ENCODE measurements at regions not wholly inside any gene's neighbourhood (a gene's known extent, or its start where the extent isn't known, plus 50 kb on each side); places are given as distances from the start of the nearest gene placed in this dataset.

DNA sequence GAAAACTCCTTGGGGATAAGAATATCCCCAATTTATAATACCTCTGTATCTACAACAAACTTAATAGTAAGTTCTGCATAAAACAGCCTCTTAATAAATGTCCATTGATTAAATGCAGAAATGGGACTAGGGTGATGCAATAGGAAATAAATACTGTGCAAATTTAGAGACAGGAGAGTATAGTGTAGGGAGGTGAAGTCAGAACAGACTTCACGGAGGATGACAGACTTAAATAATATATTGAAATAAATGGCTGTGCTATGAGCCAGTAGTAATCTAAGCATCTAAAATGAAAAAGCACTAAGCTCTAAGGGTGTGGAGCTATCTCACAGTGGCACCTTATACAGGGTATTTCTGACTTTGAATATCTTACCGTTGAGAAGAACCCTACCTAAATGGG is 265.3 kb downstream of the GRIN2B start:
- TF ChIP-seq, protein P1, sequence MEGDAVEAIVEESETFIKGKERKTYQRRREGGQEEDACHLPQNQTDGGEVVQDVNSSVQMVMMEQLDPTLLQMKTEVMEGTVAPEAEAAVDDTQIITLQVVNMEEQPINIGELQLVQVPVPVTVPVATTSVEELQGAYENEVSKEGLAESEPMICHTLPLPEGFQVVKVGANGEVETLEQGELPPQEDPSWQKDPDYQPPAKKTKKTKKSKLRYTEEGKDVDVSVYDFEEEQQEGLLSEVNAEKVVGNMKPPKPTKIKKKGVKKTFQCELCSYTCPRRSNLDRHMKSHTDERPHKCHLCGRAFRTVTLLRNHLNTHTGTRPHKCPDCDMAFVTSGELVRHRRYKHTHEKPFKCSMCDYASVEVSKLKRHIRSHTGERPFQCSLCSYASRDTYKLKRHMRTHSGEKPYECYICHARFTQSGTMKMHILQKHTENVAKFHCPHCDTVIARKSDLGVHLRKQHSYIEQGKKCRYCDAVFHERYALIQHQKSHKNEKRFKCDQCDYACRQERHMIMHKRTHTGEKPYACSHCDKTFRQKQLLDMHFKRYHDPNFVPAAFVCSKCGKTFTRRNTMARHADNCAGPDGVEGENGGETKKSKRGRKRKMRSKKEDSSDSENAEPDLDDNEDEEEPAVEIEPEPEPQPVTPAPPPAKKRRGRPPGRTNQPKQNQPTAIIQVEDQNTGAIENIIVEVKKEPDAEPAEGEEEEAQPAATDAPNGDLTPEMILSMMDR (IDR thresholded peaks at IDR 0.05), result no peak
- no peak for TF ChIP-seq POLR2A (IDR thresholded peaks at IDR 0.05)
- H3K27me3 ChIP-seq, result no peaks in the 10 kb centered on the region
- intact Hi-C loops (cut with DNase I), result no loop called here
- no peaks in the 10 kb centered on the region for H3K9me3 ChIP-seq (replicated peaks in 1 of 3)
- no peak overlapping the region for H3K27ac ChIP-seq
- no peak overlapping the region for H3K4me3 ChIP-seq
- no peaks in the 10 kb centered on the region for H3K4me1 ChIP-seq (replicated peaks in 1 of 2)
- WGBS, 4 donors, result 70 to 79% (median 74%) methylated on average over 2 of the region's 2 CpGs
- H3K36me3 ChIP-seq (replicated peaks in 1 of 2), result no peaks in the 10 kb centered on the region
- DNase-seq, result no peak

DNA sequence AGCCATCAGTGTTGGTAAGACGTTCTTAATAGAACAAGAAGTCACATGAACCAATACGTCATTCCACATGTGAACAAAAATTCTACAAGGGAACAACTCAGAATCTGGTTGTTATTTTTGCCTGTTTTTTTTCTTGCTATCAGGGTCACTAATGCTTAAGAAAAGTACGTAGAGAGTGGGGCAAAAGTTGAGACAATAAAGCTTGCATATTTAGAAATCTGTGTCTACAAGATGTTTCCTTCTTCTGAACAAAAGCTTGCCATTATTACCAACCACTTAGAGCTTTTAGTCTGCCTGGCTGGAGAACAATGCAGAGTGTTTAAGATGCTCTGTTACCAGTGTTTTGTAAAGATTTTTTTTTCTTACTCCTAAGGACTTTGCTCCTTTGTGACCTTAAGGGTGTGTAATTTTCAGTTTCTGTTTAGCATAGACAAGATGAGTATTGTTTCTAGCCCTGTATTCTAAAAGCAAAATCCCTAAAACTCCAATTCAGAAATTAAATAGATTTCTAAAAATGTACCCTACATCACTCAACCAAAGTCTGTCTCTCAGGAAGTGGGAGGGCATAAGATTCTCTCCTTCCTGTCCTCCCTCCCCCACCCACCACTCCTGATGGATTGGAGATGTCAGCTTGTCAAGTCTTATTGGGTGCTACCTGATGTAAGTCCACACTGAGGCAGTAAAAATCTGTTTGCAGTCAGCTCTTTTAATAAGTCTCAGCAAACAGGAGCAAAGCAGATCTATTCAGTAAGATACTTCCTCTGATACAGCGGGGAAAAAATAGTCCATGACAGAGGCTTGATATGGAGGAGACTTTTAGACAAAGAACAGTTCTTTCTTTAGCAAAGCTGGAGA is 267.6 kb downstream of the GRIN2B start:
- 50 to 57% (median 53%) methylated on average over 4 of the region's 4 CpGs for WGBS, 4 donors
- H3K9me3 ChIP-seq (replicated peaks in 1 of 3), result no peaks in the 10 kb centered on the region
- H3K27me3 ChIP-seq, result no peaks in the 10 kb centered on the region
- H3K36me3 ChIP-seq (replicated peaks in 1 of 2), result no peaks in the 10 kb centered on the region
- H3K4me3 ChIP-seq, result no peak overlapping the region
- no peaks in the 10 kb centered on the region for H3K4me1 ChIP-seq (replicated peaks in 1 of 2)
- TF ChIP-seq POLR2A (IDR thresholded peaks at IDR 0.05), result no peak
- TF ChIP-seq, protein P1 (IDR thresholded peaks at IDR 0.05), result no peak
- intact Hi-C loops (cut with DNase I), result no loop called here
- no peak overlapping the region for H3K27ac ChIP-seq
- DNase-seq, result no peak

DNA sequence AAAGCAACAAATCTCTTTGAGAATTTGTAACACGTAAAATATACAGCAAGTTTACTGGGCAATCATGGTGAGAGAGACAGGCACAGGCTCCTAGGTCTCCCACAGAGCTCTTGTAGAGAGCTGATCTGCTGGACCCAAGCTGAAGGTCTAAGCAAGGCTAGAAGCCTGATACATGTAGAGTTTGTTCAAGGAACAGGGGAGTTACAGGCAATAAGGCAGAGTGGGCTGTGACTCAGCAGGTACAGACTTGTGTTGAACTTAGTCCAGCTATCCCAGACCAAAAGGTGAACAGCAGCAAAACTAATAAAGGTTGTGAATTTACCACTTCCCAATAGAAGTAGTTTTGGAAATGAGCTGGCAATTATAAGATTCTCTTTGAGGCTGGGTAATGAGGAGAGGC is 273.6 kb downstream of the GRIN2B start:
- TF ChIP-seq, protein P1 (IDR thresholded peaks at IDR 0.05), result no peak
- no peak for TF ChIP-seq POLR2A (IDR thresholded peaks at IDR 0.05)
- Histone ChIP-seq H3K4me3 (no peak overlapping the region), H3K9me3 (replicated peaks in 1 of 3) (no peaks in the 10 kb centered on the region), H3K4me1 (replicated peaks in 1 of 2) (no peaks in the 10 kb centered on the region), H3K36me3 (replicated peaks in 1 of 2) (no peaks in the 10 kb centered on the region), H3K27ac (no peak overlapping the region), H3K27me3 (no peaks in the 10 kb centered on the region)
- DNase-seq, result no peak
- 81 to 98% (median 85%) methylated on average over 1 of the region's 1 CpG for WGBS, 4 donors
- intact Hi-C loops (cut with DNase I), result no loop called here

DNA sequence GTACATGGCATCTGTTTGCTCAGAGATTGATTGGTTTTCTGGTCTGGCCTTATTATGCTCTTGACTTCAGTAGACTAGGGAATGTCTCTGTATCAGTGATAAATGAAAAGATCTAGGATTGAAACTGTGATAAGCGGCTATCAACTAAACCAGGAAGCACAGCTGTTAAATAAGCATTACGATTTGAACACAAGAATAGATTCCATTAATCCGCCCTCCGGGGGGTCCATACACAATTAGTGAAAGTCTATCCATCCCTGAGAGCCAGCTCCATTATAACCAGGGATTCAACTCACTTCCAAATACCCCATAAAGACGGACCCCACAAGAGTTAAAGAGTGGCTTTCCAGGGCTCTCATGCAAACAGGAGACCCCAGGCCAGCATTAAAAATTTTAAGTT is 279.0 kb downstream of the GRIN2B start:
- no peaks in the 10 kb centered on the region for H3K27me3 ChIP-seq
- no peaks in the 10 kb centered on the region for H3K9me3 ChIP-seq (replicated peaks in 1 of 3)
- H3K4me3 ChIP-seq, result no peak overlapping the region
- no peaks in the 10 kb centered on the region for H3K36me3 ChIP-seq (replicated peaks in 1 of 2)
- no peak overlapping the region for H3K27ac ChIP-seq
- H3K4me1 ChIP-seq (replicated peaks in 1 of 2), result no peaks in the 10 kb centered on the region
- no peak for DNase-seq
- no peak for TF ChIP-seq POLR2A (IDR thresholded peaks at IDR 0.05)
- TF ChIP-seq, protein P1 (IDR thresholded peaks at IDR 0.05), result no peak
- intact Hi-C loops (cut with DNase I), result no loop called here
- 24 to 59% (median 41%) methylated on average over 5 of the region's 5 CpGs for WGBS, 4 donors
